GM21619 (cell line): ENCODE measurements at regions not wholly inside any gene's neighbourhood (a gene's known extent, or its start where the extent isn't known, plus 50 kb on each side); places are given as distances from the start of the nearest gene placed in this dataset.
"Not testable (repeated sequence)": the region's sequence is repeated elsewhere in the genome, so short reads cannot be mapped to it uniquely, and the experiment has no call there.

Experiments used
- ATAC-seq: cut with Tn5 transposase; IDR thresholded peaks from one replicate; pipeline ENCODE4 v1.9.1; 2021; ENCODE audit not compliant: unreplicated experiment

DNA sequence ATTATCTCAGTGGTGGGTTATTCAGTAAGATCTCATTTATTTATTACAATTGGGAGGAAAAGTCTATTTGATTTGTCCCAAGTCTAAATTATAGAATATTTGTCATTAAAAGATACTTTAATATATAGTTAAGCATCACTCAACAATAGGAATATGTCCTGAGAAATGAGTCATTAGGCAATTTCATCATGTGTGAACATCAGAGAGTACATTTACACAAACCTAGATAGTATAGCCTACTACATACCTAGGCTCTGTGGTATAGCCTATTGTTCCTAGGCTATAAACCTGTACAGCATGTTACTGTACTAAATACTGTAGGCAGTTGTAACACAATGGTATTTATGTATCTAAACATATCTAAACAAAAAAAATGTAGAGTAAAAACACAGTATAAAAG lies 135.0 kb upstream of the RASA1 start:
- no peak for ATAC-seq

DNA sequence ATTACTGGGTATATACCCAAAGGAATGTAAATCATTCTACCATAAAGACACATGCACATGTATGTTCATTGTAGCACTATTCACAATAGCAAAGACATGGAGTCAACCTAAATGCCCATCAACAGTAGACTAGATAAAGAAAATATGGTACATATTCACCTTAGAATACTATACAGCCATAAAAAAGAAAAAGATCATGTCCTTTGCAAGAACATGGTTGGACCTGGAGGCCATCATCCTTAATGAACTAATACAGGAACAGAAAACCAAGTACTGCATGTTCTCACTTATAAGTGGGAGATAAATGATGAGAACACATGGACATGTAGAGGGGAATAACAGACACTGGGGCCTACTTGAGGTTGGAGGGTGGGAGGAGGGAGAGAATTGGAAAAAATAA lies 133.2 kb upstream of the RASA1 start:
- not testable (repeated sequence) for ATAC-seq

DNA sequence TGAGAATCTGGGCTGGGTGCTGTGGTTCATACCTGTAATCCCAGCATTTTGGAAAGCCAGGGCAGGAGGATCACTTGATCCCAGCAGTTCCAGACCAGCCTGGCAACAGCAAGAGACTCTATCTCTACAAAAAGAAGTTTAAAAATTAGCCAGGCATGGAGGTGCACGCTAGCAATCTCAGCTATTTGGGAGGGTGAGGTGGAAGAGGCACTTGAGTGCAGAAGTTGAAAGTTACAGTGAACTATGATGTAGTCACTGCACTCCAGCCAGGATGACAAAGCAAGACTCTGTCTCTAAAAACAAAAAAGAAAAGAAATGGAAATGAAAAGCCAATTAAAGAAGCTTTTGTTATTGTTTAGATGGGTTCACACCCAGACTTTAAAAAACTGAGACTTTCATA lies 131.6 kb upstream of the RASA1 start:
- ATAC-seq = no peak

- ATAC-seq = no peak
Observed at GRCh38 chr5:87136733-87137132, 130.9 kb upstream of the RASA1 start.

- ATAC-seq = no peak
Observed at GRCh38 chr5:87137283-87137682, 130.4 kb upstream of the RASA1 start.

GRCh38 chr5:87138091-87138805 lies 129.4 kb upstream of the RASA1 start:
- no peak for ATAC-seq

DNA sequence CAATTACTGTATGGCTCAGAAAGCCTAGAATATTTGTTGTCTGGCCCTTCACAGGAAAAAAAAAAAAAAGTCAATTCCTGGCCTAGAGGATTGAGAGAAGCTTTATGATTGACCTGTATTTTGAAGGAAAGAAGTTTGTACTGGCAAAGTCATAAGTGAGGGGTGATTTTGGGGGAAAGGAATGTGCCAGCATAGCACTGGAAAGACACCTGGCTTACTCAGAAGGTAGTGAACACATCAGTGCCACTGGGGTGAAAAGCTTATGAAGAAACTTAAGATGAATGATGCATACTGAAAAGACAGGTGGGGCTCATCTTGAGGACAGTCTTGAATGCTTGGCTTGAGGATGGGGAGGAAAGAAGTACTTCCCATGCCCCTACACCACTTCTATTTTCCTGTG lies 127.9 kb upstream of the RASA1 start:
- no peak for ATAC-seq

GRCh38 chr5:87141544-87141943 lies 126.1 kb upstream of the RASA1 start:
- ATAC-seq = no peak

DNA sequence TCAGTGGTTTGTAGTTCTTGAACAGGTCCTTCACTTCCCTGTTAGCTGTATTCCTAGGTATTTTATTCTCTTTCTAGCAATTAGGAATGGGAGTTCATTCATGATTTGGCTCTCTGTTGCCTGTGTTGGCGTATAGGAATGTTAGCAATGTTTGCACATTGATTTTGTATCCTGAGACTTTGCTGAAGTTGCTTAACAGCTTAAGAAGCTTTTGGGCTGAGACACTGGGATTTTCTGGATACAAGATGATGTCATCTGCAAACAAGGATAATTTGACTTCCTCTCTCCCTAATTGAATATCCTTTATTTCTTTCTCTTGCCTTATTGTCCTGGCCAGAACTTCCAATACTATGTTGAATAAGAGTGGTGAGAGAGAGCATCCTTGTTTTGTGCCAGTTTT lies 121.8 kb upstream of the RASA1 start:
- ATAC-seq = not testable (repeated sequence)

DNA sequence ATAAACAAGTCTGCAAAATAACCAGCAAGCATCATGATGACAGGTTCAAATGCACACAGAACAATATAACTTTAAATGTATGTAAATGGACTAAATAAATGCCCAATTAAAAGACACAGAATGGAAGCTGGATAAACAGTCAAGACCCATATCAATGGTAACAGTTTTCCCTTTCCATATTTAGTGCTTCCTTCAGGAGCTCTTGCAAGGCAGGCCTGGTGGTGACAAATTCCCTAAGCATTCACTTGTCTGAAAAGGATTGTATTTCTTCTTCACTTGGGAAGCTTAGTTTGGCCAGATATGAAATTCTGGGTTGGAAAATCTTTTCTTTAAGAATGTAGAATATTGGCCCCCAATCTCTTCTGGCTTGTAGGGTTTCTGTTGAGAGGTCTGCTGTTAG lies 120.2 kb upstream of the RASA1 start:
- no peak for ATAC-seq

- no peak for ATAC-seq
Observed at GRCh38 chr5:87150630-87151029, 117.1 kb upstream of the RASA1 start.

GRCh38 chr5:87151547-87151946 lies 116.1 kb upstream of the RASA1 start:
- no peak for ATAC-seq

DNA sequence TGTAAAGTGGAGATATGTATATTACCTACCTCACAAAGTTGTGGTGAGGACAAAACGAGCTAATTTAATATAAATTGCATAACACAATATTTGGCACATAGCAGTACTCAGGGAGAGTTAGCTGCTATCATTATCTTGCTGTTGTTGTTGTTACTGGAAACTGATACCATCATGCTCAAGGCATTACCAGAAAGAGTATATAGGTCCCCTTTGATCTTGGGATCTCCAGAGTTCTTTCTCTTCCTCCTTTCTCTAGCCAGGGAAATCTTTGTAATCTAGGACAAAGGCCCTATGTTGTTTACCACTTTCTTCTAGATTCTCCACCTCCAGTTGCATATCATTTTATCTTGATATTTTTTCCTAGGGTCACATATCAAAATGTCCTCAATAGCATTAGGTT lies 114.8 kb upstream of the RASA1 start:
- no peak for ATAC-seq

- ATAC-seq = no peak
Observed at GRCh38 chr5:87154191-87154590, 113.5 kb upstream of the RASA1 start.

- ATAC-seq = no peak
Observed at GRCh38 chr5:87155106-87155505, 112.6 kb upstream of the RASA1 start.

DNA sequence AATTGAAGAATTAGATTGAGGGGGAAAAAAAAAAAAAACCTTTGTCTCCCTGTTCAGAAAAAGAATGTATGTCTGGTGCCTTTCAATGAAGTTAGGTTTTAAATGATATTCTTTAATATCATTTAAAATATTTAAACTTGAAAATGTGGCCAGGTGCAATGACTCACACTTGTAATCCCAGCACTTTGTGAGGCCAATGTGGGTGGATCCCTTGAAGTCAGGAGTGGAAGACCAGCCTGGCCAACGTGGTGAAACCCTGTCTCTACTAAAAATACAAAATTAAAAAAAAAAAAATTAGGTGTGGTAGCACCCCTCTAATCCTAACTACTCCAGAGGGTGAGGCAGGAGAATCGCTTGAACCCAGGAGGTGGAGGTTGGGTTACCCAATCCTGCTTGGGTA lies 111.1 kb upstream of the RASA1 start:
- ATAC-seq = no peak

DNA sequence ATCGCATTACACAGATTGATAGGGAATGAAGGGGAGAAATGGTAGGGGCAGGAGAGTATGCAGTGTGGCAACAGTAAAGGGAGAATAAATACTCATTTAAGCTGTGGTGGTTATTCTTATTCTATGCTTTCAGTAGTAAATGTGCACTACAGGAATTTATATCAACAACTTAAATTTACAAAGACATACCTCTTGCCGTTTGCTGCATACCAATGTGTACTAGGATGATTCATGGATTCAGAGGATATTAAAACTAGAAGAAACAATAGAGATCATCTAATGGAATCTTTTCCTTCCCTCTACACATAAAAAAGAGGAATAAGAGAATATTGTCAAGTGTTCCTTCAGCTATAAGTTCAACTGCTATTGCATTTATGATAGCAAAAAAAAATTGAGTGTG lies 103.3 kb upstream of the RASA1 start:
- ATAC-seq = no peak

DNA sequence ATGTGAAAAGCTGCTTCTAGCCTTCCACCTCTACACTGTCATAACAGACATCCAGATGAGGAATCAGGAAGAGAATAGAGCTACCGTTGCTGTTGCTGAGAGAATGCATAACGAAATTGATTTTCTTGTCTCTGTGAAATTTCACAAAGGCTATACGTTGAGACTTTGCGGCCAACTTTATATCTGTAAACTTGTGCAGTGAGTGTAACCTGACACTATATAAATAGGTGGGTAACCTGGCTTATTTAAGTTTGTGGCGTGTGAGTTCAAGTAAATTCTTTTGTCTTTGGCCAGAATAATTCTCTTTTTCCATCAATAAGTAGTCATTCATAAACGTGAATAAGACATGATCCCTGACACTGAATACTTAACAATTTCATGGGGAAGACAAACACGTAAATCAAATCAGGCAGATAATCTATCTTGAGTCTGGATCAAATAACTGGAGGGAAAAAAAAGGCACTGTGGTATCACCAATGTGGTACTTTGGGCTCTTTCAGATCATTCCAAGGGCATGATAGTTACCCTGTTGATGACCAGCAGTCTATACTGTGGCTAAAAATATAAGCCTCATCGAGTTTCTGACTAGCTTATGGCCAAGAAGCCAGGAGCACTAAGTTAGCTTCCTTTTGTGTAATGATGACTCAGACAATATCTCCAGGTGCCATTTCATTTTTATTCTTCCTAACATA lies 98.2 kb upstream of the RASA1 start:
- no peak for ATAC-seq

DNA sequence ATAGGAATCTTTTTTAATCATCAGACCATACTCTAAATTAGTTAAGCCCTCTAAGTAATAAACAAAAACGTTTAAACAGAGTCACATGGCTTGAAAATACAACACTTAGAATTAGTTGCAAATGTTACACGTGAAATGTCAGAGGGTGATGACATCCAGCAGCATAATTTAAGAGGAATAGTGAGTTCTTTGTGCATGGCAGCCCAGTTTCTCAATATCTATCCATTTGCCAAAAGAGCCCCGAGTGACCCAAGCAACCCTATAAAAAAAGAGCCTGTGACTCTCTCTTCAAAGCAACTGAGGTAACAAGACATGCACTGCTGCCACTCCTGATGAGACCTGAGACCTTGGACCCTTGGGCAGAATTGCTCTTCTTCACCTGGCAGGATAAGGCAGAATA lies 96.9 kb upstream of the RASA1 start:
- ATAC-seq = no peak

- no peak for ATAC-seq
Observed at GRCh38 chr5:87182649-87183048, 85.0 kb upstream of the RASA1 start.

GRCh38 chr5:87183896-87184295 lies 83.8 kb upstream of the RASA1 start:
- ATAC-seq = no peak

DNA sequence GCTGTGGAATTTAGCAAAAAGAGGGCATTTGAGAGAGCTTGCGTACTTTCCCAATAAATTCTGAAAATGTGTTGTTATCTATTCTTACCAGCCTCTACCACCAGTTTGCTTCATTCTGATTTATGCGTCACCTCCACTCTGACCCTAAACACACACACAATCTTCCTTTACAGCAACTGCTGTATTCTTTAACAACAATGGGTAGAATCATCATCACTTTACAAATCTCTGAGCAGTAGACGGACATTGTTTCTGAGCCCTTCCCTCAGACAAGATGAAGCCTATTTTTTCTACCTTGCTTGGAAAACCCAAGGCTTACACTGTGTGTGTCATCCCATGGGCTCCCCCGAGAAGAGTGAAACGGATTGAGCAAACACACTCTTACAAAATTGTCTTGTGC lies 83.1 kb upstream of the RASA1 start:
- ATAC-seq = no peak

GRCh38 chr5:87185838-87186237 lies 81.8 kb upstream of the RASA1 start:
- ATAC-seq = no peak
